ENCODE measurements at regions not wholly inside any gene's neighbourhood (a gene's known extent, or its start where the extent isn't known, plus 50 kb on each side); places are given as distances from the start of the nearest gene placed in this dataset.
A peak's percentile ranks its signal among the peaks of the same experiment; 100 is the strongest.
"Not testable (repeated sequence)": the region's sequence is repeated elsewhere in the genome, so short reads cannot be mapped to it uniquely, and the experiment has no call there.

DNA sequence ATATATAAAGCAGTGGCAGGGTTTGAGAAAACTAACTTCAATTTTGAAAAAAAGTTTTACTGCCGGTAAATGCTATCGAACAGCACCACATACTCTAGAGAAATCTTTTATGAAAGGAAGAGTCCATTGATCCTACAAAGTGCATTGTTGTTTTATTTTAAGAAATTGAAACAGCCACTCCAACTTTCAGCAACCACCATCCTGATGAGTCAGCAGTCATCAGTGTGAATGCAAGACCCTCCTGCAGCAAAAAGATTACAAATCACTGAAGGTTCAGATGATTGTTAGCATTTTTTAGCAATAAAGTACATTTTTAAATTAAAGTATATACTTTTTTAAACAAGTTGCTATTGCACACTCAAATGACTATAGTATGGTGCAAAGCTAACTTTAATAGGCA, 1017.7 kb upstream of the CRIM1 start:
- no peak for DNase-seq

DNA sequence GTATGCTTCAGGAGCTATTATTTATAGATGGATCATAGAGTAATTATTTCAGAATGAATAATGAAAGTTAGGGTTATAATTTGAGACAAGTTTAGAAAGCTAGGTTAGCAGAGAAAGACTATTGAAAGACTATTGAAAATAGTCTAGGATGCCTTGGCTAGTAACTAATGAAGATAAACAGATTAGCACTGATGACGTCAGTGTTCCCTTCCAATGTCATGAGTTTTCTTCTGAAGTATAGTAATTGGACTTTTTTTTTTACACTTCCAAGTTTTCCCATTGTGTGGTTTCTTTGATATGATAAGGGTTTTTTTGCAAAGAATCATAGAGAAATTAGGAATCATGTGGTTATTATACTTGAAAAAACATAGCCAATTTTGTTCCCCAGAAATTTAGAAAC, 1041.5 kb upstream of the CRIM1 start:
- no peak for DNase-seq

DNA sequence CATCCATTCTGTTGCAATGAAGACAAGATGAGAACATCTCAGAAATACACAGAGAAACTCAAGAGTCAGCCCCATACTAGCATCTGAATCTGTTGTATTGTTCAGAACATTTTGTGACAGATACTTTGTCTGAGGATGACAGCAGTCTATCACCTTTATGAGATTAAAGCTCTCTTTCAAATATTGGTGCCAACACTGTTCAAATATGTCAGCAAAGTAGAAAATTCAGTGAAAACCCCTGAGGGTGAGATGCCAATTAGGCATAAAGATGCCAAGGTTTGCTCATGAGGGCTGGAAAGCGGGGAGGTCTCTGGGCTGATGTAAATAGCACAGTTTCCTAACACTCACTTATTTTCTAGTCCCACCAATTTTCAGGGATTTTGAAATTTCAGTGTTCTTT, 1054.2 kb upstream of the CRIM1 start:
- DNase-seq, result no peak

DNA sequence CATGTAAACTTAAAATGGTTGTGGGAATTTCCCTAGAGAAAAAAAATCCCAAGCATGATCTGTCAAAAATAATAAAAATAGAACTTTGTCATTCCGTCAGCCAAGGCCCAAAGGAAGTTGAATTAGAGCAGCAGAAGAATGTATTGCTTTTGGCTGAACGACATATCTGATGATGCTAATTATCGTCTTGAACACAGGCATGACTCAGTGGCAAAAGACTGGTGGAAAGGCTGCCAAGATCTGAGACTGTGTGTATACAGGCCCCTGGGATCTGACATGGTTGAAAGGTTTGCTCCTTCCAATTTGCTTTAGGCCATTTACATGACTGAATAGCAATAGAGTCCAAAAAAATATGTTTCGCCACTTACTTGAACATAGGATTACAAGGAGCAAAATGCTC, 1057.1 kb upstream of the CRIM1 start:
- peak; percentile 43 to 76 (median 49) for DNase-seq

DNA sequence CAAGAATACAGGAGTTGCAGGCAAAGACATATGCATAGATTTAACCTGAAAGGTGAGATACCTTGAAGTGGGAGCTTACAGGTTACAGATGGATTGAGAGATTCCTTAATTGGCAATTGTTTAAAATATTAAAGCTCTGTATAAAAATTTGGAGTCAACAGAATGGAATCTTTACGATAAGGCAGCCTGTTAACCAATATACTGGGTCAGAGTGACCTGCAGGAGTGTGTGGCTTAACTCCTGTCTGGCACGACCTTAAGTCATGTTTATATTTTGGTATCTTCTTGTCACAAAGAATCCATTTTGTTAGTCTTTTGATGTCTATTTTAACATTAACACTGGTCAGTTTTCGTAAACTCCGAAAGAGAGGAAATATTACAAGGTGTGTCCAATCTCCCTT, 1058.2 kb upstream of the CRIM1 start:
- DNase-seq, result no peak

DNA sequence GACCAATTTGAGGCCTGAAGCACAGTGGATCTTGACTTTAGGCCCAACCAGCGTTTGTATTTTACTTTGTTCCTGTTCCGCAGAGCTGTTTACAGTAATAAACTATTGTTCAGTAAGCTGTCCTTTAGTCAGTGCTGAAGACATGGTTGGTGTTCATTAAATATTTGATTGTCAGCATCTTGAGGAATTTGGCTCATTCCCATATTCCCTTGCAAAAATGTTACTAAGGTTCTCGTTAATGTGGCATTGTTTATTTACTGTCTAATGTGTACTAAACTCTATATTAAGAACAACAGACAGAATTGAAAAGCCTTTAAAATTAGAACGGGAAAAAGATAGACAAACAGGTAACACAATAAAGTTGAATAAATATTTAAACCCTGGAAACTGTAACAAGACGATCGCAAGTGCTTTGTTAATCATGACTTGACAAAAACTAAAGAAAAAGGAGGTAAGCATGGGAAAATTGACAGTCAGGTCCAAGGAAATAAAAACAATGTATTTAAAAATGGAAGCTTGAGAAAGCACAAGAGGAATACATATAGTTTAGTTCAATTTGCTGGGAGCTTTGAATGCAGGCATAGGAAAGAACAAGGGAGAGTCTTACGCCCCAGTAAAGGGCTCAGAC, 1060.8 kb upstream of the CRIM1 start:
- DNase-seq, result no peak

DNA sequence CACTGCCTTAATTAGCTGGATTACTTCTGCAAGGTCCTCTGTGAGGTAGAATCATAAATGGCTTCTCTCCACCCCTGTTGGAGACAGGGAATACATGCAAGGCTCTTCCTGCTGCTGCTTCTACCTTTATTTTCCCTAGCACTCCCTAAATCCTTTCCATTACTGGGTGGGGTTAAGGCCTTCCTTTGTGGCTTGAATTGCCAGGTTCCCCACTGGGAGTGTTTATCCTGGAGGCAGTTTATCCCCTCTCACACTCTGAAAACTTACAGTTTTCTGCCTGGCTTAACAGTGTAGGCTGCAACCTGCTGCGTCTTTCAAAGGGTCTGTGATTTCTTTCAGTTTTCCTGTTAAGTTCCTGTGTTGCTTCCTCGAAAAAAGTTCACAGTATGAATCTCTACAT, 1062.3 kb upstream of the CRIM1 start:
- DNase-seq, result no peak

DNA sequence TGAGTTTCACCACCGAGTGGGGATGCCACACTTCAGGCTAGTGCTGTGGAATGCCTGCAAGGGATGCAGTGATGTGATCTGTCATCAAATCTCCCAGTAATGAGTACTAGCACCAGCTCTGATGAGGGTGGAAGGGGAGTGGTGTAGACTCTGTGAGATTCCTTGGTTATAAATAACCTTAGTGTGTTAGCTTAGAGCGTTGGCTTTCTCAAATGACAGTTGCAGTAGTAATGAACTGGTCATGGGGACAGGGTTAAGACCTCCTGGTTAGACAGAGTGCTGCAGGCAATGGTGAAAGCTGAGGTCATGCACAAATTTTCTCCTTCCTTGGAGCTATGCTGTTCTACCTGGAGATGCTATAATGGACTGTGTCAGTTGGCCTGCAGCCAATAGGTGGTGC, 1063.4 kb upstream of the CRIM1 start:
- no peak for DNase-seq

DNA sequence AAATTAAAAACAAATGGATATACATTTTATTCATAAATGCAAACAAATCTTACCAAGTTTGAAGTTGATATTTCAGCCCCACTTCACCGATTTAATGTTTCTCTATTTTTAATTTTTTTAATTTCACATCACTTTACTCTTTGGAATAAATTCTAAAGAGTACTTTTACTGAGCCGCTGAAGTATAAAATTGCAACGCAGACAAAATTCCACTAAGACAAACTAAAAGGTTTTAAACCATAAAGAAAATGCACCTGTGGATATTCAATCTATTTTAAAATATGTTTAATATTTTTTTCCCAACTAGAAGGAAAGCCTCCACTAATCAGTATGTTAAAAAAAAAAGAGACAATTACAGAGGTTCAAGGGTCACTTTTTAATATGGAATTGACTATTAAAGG, 1073.9 kb upstream of the CRIM1 start:
- no peak for DNase-seq

DNA sequence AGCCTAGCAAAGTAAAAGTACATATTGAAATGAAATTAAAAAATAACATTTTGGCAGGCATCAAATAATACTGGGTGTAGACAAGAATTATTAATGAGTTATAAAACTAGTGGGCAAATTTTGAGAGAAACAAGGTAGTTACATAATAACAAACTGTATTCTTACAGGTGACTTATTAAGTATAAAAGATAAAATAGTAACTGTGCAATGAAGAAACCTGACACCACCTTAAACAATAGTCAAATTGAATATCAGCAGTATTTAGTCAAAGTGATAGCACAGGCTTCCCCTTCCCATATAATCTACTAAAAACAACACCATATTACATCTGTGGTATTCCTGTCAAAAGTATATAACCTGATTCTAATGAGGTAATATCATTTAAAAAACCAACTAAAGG, 1099.8 kb upstream of the CRIM1 start:
- DNase-seq, result no peak

DNA sequence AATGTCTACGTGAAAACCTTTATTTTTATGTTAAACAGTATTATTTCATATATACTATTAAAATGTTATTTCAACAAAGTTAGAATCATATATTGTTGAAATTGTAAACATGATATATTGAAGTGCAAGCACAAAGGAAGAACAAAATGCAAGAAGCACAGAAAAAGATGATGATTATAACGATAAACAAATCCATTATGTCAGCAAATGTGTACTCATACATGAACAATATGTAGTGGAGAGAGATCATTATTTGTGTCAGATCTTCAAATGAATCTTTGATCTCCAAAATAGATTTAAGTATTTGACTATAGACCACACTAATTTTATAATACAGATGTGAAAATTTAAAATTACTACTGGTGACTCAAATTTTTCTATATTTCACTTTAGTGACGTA, 1104.4 kb upstream of the CRIM1 start:
- no peak for DNase-seq

DNA sequence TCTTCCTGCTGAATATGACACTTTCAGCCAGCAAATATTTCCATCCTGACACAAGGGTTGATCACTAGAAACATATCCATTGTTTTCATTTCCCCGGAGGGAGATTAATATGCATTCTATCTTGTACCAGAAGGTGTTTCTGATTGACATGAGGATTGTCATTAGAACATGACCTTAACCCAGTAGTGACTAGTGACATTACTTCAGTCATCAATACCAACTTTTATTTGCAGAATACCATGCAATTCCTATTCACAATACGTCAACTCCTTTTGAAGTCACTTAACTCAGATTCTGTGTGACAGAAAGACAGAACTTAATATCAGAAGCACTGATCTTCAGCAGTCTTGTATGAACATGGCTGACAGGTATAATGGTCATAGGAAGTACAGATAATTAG, 1108.9 kb upstream of the CRIM1 start:
- no peak for DNase-seq

DNA sequence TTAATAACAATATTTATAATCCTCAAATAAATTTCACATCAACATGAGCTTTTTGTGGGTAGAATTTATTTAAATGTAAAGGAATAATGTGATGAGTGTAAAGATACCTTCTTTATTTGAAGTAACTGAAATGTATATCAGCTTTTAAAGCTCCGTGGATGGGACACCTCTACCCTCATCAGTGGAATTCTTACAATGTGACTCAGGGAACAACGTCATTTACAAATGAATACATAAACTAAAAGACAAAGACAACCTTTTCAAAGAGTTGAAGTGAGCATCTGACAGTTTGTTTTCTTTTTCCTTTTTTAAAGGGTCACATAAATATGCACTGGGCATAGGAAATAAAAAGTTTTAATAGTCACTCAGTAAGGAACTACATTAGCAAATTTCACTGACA, 1127.0 kb upstream of the CRIM1 start:
- no peak for DNase-seq

DNA sequence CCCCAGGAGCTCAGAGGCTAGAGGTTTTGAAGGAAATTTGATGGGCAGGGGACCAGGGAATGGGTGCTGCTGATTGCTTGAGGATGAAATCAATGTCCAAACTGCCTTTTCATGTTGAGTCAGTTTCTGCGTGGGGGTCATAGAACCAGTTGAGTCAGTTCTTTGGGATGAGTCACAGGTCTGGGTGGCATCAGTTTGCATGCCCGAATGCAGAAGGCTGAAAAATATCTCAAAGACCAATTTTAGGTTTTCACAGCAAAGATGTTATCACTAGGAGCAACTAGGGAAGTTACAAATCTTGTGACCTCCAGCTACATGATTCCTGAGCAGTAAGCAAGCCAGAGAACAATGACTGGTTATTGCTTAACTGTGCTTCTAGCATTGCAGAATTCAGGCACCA, 1135.1 kb upstream of the CRIM1 start:
- DNase-seq, result no peak

DNA sequence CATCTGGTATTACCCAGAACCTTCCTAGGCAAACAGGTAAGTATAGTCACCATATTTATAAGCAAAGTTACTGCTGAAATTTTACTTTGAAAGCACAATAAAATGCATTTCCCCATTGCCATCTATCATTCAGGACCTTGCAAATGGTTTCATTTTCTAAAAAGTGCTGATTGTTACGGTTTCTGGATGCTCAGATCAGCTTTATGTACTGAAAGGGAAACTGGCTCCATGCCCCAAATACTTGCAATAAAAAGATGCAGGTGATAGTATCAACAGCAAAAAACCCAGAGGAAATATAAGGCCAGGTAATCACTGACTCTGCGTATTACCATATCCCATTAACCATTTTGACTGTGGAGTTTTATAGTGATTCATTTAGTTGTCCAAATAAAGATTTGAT, 1150.7 kb upstream of the CRIM1 start:
- DNase-seq, result no peak

DNA sequence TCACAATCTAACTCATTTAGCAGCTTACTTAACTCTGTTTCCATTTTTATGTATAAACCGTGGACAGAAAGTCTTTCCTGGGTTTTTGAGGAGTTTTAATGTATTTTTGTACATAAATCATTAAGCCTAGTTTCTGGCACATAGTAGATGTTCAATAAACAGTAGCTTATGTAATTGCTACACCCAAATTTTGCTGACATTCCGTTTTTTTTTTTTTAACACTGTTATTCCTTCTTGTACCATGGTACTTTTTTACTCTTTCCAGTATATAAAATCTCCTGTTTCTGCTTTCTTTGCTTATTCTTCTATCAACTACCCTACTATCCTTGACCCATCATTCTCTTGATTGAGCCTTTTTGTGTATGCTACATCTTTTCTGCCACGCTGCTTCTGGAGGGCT, 1151.3 kb upstream of the CRIM1 start:
- no peak for DNase-seq

DNA sequence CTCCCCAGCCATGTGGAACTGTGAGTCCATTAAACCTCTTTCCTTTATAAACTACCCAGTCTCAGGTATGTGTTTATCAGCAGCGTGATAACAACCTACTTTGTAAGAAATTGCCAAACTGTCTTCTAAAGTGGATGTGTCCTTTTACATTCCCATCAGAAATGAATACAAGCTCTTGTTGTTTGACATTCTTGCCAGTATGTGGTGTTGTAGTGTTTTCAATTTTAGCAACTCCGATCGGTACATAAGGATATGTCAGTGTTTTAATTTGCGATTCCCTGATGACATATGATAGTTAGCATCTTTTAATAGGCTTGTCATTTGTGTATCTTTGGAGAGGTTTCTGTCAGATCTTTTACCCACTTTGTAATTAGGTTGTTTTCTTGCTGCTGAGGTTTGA, 1156.3 kb upstream of the CRIM1 start:
- no peak for DNase-seq

DNA sequence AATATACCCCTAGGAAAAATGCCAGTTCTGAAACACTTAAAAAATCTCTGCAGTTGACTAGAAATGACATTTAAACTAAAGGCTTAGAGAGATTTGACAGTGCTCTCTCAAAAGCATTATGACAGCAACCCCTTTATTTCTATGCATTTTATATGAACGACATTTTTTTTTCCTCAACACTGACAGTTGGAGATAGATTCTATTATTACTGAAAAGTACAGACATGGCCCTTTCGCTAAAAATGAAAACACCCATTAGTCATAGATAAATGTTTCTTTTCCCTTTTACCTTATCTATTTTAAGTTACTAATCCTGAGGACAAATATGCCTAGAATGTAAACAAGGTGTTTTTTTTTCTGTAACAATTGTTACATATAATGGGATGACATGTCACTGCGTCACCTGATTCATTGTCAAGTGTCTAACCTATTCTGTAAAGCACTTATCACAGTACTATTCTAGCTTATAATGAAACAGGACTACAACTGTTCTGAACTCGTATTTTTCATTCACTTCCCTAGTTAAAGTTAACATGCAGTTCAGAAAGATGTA, 1169.6 kb upstream of the CRIM1 start:
- no peak for DNase-seq

DNA sequence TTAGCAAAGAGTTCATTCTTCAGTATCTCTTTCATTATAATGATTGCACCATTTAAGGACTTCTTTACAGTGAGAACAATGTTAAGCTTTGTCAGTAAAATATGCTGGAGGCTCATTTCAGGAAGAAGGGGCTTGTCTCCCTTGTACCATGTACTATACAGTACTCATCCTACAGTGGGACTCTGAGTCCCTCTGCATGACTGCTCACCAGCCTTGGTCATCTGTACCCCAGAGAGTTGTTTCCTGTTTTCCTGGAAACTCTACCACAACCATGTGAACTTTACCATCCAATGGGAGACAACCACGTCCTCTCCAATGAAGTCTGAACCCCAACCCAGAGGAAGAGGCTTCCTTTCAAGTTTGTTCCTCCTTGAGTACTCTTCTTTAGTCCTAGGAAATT, 1171.1 kb upstream of the CRIM1 start:
- DNase-seq, result no peak

DNA sequence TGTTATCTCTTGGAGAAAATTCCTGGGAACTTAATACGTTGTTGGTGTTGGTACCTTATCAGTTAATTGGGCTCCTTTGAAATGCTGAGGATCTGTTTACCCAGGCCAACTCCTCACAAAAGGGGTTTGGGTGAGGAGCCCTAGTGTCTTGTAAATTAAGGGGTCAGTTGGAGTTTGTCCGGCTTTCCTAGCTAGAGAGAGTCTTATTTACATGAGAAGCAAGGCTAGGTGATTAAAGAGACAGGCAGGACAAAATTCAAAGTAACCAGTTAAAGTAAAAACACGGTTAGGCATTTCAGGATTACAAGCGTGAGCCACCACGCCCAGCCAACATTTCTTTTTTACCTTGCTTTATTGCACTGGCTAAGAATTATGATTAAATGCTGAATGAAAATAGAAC, 1178.9 kb upstream of the CRIM1 start:
- not testable (repeated sequence) for DNase-seq

DNA sequence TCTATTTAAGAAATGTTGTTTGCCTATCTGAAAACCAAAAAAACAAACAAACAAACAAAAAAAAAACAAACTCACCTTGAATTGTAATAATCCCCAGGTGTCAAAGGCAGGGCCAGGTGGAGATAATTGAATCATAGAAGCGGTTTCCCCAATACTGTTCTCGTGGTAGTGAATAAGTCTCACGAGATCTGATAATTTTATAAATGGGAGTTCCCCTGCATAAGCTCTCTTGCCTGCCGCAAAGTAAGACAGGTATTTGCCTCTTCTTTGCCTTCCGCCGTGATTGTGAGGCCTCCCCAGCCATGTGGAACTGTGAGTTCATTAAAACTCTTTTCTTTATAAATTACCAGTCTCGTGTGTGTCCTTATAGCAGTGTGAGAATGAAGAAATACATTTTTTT, 1180.7 kb upstream of the CRIM1 start:
- no peak for DNase-seq

DNA sequence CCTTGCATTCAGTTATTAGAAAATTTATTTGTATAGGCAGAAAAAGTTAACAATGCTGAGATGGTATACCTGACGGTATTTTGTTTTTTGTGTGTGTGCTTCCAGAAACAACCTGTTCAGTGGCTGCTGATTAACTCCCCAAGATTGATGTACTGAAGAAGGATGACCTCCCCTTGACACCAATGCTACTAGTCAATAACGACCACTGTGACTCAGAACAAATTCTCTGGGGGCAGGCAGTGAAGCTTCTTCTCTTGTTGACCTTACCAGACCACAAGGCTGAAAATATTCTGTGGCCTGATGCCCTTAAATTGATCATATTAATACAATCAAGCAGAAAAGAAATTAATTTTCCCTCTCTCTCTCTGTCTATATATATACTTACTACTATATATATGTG, 1182.9 kb upstream of the CRIM1 start:
- DNase-seq, result no peak

DNA sequence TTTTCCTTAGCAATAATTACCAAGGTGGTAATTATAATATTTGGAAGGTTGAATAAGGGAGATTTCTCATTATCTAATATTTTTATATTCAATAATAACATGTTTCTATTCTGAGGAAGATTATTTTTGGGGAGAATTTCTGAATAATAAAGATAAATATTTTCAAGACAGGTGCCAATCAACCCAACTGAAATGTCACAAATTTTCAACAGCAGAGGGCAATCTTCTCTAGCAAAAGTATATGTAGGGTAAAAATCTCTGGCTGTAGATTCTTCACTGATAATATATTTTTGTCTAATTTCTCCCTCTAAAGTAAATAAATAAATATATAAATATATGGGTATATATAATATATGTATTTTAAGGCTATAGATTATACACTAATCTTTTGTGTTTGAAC, 1187.2 kb upstream of the CRIM1 start:
- DNase-seq, result no peak

DNA sequence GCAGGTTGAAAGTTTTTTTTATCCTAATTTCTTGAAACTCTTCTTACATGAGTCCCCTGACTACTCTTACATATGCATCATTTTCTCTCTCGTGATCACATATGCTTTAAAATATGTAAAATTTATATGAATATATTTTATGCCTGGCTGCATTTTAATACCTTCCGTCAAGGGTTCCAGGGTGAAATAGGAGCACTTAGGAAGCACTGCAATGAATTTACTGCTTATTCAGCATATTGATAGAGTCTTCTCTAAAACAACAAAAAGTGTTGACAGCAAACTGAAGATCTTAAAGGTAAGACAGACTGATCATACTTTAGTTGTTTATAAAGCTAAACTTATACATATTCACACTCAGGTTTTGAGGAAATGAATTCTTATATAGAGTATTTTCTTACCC, 1191.6 kb upstream of the CRIM1 start:
- DNase-seq, result no peak

DNA sequence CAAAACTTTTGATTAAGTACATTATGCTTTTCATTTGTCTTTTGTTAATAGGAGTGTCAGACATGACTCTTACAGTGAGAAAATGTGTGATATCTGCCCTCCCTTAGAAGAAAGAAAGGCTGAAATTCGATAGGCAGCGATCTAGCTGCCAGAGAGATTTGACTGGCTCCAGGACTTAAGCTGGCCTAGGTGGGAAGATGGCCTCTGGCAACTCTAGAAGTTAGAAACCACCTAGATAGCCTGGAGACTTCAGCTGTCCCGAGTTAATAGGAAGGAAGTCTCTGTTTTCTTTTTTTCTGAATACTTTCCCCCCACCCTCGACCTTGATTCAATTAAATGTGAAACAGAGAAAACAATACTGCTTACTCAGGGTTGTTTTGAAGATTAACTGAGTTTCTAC, 1194.7 kb upstream of the CRIM1 start:
- DNase-seq, result no peak

Data from muscle of back (tissue), 3 donors.